Retinal pigment epithelial cell (primary cell): ENCODE measurements at regions not wholly inside any gene's neighbourhood (a gene's known extent, or its start where the extent isn't known, plus 50 kb on each side); places are given as distances from the start of the nearest gene placed in this dataset.

Experiments
- DNase-seq: peaks from one replicate; pipeline ENCODE4 v3.0.0-alpha.2; 2010; ENCODE audit warnings: low read depth
- H3K4me3 ChIP-seq: 2 replicates; pipeline ENCODE4 v1.5.1; 2011; ENCODE audit warnings: mild to moderate bottlenecking, low read length, control low read depth, moderate library complexity
- TF ChIP-seq, protein P1 (sequence below): conservative IDR thresholded peaks from 2 replicates; pipeline ENCODE4 v1.5.1; 2011; ENCODE audit warnings: low read depth, low read length, control low read depth, inconsistent platforms

DNA sequence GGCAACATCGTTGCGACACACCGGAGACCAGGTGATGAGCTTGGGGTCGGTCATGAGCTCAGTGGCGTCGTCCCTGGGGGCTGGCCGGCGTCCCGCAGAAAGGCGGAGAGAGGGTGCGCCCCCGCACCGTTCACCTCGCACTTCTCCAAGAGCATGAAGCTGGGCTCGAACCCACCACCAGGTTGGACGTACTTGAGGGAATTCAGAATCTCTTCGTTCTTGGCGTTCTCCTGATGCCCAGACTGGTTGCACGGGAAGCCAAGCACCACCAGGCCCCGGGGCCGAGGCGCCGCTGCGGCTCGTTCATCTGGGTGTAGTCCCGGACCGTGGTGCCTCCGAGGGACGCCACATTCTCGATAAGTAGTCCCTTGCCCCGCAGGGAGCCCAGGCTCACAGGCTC, 176.6 kb upstream of the ADAMTS5 start:
- TF ChIP-seq, protein P1, sequence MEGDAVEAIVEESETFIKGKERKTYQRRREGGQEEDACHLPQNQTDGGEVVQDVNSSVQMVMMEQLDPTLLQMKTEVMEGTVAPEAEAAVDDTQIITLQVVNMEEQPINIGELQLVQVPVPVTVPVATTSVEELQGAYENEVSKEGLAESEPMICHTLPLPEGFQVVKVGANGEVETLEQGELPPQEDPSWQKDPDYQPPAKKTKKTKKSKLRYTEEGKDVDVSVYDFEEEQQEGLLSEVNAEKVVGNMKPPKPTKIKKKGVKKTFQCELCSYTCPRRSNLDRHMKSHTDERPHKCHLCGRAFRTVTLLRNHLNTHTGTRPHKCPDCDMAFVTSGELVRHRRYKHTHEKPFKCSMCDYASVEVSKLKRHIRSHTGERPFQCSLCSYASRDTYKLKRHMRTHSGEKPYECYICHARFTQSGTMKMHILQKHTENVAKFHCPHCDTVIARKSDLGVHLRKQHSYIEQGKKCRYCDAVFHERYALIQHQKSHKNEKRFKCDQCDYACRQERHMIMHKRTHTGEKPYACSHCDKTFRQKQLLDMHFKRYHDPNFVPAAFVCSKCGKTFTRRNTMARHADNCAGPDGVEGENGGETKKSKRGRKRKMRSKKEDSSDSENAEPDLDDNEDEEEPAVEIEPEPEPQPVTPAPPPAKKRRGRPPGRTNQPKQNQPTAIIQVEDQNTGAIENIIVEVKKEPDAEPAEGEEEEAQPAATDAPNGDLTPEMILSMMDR, result no peak
- H3K4me3 ChIP-seq, result no peak overlapping the region
- no peak for DNase-seq

DNA sequence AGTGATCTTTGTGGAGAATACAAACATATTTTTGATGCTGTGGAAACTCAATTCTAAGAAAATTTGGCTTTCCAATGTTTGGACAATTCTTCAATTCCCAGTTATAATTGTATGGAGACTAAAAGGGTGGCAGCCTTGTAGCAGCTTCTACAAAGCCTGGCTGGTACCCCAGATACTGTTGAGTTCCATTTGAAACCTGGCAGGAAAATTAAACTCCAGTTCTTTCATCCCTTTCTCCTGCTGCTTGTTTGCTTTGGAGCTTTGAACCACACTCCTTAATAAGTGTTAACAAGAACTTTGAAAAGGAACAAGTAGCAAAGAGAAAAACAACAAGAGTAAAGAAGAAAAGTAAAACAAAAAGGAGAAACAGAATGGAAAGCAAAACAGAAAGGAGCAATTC, 172.6 kb upstream of the ADAMTS5 start:
- TF ChIP-seq, protein P1, result no peak
- no peak overlapping the region for H3K4me3 ChIP-seq
- DNase-seq, result no peak

DNA sequence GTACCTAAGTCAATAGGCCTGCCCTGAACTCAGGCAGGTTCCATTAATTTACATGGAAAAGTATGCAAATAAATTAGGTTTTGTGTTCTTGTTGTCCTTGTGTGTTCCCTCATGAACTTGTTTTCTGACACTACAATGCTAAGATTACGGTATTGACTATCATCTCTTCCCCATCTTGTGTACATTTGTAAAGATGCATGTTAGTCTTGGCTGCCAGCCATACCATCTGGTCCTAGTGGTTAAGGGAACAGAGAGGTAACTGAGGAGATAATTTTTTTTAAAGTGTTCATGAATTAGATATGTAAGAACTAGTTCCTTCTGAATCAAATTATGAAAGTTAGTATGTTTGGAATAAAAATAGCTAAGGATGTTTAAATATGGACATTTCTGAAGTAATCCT, 167.6 kb upstream of the ADAMTS5 start:
- no peak for DNase-seq
- TF ChIP-seq, protein P1, result no peak

DNA sequence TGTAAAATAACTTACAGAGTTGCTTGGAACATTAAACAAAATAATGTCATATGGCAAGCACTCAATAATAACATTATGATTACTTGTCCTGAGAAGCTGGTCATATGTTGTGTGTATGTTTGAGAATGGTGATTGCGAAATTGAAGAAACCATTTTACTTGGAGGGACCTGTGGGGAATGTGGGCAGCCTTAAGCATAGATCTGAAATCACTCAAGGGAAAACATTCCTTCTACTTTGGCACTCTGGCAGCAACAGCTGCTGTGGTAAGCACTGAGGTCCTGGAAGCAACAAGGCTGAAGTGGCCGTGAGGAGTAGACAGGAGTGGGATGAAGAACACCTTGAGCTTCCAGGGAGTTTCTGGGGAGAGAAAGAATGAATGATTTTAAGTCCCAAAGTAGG, 165.4 kb upstream of the ADAMTS5 start:
- TF ChIP-seq, protein P1, result no peak
- no peak overlapping the region for H3K4me3 ChIP-seq
- peak; percentile 57 for DNase-seq

More for the DNA sequence above, 167.6 kb upstream of the ADAMTS5 start:
- H3K4me3 ChIP-seq, result no peak overlapping the region

DNA sequence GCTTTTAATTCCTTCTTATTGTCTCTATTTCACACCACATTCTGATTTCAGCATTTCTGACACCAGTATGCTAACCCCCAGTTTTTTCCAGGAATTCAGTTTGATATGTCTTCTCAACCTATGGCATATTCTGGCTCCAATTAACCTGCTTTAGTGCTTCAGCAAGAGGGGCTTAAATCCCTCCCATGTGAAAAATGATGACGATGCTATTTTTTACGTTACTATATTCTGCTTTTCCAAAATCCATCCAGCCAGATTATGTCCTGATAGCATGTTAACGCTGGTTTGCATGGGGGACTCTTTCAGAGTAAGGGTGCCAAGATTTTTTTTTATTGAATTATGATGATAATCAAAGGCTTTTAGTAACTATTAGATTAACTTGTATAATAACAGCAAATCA, 163.3 kb upstream of the ADAMTS5 start:
- TF ChIP-seq, protein P1, result no peak
- no peak overlapping the region for H3K4me3 ChIP-seq
- DNase-seq, result no peak

DNA sequence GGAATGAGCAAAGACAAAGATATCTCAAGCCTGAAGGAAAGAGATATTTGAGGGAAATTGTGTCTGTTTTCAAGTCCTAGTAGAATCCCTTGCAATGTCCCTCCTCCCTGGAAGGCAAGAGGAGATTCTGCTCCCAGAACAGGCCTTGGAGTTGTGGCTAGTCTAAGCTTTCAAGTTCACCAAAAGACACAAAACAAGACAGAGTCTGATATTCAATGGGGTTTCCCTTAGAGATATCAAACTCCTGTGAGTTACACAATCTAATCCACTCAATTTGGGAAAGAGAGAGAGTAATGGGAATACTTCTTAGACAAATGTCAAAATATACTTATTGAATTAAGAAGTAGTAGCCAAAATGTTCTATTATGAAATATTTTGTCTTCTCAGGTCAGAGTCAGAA, 162.8 kb upstream of the ADAMTS5 start:
- DNase-seq, result no peak
- no peak overlapping the region for H3K4me3 ChIP-seq
- TF ChIP-seq, protein P1, result no peak

DNA sequence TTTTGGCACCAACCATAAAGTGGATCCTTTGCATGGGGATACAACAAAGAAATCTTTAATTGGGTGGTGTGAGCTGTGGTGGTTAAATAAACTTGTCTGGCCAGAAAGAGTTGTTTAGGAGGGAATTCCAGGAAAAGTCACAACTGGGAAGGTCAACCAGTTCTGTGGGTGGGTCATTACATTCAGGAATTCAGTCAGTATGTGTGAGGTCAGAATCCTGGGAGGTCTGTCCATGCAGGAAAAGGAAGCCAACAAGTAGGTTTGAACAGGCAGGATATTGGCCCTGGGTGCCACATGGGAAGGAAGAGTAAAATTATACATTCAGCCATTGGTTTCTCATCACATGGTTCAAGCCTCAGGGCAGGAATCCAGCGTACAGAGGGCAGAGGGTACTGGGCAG, 162.3 kb upstream of the ADAMTS5 start:
- H3K4me3 ChIP-seq, result no peak overlapping the region
- TF ChIP-seq, protein P1, result no peak
- no peak for DNase-seq
